ENCODE measurements at regions not wholly inside any gene's neighbourhood (a gene's known extent, or its start where the extent isn't known, plus 50 kb on each side); places are given as distances from the start of the nearest gene placed in this dataset.

DNA sequence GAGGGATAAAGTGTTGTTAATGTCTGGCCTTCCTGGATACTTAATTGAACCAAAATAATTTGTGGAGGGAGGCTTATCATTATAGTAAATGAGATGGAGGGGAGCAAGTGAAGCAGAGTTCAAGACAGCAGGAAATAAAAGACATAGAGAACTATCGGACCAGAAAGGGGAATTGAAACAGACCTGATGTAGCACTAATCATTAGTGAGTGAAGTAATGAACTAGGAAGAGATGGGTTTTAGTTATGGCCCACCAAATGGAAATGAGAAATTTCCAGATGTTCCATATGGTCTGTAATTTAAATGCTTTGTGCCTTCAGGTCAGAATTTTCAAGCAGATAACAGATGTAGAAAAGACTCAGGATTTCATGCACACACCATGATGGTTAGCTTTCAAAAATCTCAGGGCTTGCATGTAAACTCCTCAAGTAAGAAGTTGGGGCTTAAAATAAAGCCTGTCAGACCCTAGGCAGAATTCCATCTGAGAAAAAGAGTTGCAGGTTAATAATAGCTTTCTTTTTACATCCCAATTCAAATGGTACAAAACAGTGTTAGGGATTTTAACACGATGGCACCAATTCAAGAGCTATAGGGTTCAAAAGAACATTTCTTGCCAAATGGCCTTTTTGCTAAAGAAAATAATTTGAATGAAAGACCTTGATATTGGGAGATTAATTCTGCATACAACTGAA lies 355.8 kb downstream of the FSCB start:
- no peak for DNase-seq (ENCODE audit: low read depth)

DNA sequence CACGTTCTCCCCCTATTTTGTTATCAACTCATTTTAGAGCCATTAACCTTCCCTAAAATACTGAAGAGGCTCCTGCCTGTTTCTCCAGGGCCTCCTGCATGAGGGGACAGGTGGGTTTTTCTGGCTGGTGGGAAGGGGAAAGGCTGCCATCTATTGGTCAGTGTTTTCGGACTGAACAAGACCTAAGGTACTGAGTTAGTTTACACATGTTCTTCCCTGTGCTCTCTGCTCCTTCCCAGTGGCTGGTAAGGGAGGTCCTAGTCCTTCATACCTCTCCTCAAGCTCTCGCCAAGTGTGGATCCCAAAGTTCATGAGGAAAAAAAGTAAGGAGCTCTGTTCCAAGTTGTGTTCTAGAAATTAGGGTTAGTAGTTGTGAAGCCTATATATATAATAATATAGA lies 357.5 kb downstream of the FSCB start:
- no peak for DNase-seq (ENCODE audit: low read depth)

DNA sequence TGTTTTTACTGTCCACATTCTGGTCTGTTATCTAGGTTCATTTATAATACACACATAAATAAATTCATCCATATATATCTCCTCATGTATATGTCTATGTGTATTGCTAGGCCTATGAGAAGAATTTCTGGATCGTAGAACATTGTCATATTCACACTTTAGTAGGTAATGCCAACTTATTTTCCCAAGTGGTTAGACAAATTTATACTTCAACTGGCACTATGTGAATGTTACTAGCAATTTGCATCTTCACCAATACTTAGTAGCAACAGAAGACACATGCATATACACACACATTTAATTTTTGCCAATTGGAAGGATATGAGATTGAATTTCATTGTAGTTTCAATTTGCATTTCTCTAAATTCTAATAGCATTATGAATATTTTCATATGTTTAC lies 365.1 kb downstream of the FSCB start:
- no peak for DNase-seq (ENCODE audit: low read depth)

DNA sequence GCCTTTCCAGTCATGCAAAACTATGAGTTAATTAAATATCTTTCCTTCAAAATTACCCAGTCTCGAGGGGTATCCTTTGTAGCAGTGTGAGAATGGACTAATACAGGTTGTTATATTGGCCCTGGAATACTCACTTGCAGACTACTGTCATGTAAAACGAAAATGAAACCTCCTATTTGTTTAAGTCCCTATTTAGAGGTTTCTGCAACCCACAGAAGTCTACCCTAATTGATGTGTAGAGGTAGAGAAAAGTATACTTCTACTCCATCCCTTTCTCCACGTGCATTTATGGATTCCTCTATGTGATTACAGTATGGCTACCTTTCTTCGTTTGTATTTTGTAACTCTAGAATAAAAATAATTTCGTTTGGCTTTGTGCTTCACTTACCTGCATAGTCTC lies 371.1 kb downstream of the FSCB start:
- DNase-seq (ENCODE audit: low read depth): no peak

DNA sequence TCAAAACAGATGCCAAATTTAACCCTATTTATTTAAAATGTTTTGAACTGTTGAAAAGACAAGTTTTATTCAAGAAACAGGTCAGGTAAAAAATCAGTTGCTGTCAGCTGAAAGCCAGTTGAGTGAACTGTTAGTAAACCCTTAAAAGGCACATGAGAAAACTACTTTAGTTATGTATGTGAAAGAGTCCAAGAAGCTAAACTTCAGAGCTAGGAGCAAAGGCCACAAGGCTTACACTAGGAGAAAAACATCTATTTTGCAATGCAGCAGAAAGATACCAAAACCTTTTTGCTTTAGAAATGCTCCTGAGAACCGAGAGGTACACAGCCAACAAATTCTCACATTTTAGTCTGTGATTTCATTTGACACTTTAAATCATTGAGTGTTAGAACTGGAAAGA lies 375.2 kb downstream of the FSCB start:
- DNase-seq (ENCODE audit: low read depth): no peak

DNA sequence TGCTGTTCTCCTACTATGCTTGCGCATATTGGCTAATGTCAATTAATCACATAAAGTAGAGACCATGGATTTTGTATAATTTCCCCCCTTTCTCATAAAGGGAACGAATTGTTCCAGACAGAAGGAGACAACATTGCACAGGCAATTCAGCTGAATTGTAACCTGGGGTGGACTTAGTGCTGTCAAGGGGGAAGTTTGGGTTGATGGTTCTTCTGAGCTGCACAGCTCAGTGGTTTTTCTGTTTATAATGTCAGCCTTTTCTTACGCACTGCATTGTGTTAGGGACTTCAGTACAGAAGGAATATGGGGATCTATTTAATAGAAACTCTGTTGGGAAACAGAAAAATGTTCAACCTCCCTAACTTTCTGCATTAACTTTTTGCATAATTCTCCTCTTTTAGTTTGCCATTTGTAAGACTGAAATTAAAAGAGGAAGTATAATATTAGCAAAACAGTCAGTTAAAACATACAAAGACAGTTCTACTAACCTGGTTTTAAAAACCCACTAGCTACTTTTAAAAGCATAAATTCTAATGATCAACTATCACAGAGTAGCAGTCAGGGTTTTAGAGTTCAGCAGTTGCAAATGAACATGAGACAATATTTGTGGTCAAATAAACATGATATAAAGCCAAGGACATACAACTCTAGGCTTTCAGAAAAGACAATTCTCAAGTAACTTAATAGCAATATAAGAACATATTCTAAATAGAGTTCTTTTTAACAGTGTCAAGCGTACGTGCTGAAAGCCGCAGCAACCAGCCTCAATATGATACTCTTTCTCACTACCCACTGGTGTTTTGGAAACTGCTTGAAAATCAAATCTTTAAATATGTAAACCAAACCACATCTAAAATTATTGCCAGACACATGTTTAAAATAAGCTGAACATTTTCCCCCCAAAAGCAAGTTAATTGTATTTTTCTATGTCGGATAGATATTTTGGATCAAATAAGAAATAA lies 393.0 kb downstream of the FSCB start:
- no peak for DNase-seq (ENCODE audit: low read depth)

DNA sequence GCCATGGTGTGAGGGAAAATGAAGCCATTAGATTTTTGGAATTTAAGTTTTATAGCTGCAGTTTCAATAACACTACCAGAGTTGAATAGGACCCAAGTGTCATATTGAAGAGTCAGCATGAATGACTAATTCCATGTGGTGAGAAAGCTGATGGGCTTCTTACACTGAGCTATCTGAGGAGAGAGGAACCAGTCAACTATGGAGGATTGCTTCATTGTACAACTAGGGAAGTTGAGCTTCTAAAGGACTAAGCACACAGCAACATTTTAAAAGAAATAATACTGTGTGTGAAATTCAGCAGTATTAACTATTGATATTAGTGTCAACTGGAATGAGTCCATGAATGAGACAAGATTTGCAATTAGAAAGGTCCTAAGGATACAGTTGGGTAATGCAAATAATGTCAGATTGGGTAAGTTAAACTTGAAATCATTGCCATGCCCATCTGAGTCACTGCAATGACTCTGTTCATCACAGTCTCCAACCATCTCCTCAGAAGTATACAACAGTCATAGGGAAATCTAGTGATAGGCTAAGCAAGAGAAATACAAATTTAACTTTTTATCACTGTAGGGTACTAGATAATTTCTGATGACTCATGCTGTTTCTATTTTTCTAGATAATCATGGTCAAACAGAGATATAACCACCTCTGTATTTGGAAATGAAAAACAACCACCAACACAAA lies 394.2 kb downstream of the FSCB start:
- no peak for DNase-seq (ENCODE audit: low read depth)

DNA sequence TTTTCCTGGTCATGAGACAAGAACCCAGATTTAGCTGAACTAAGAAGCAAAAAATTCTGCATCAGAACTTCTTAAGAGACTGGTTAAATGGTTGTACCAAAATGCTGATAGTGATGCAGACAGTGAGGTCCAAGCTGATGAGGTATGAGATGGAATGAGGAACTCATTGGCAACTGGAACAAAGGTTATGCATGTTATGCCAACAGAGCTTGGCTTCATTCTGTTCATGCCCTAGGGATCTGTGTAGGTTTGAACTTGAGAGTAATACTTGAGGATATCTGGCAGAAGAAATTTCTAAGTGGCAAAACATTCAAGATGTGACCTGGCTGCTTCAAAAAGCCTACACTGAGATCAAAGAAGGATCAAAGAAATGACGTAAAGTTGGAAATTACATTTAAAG lies 398.0 kb downstream of the FSCB start:
- DNase-seq (ENCODE audit: low read depth): no peak

DNA sequence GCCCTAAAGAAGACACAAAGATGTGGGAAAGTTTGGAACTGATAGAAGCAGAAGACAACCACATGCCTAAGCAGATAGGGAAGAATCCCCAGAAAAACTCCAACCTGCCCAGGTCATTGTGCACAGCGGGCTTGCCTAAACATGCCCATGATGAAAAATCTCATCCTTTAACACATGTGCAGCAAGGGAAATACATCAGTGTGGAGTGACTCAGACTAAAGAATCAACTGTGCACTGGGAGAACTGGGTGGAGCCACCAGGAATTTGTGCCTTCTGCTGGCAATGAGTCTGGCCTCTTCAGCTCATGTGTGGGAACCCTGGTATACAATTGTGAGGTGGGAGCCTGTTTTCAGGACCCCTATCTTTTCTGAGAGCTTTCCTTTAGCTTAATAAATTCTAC lies 398.5 kb downstream of the FSCB start:
- no peak for DNase-seq (ENCODE audit: low read depth)

DNA sequence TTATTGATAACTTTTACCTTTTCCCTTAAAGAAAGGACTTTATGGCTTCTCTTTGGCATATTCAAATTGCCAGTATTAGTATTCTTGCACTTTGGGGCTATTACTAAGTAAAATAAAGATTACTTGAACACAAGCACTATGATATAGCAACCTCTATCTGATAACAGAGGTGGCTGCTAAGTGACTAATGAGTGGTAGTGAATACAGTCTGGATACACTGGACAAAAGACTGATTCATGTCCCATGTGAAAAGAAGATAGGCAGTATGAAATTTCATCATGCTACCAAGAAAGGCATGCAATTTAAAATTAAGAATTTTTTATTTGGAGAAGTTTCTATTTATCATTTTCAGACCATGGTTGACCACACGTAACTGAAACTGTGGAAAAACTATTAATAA lies 399.9 kb downstream of the FSCB start:
- no peak for DNase-seq (ENCODE audit: low read depth)

DNA sequence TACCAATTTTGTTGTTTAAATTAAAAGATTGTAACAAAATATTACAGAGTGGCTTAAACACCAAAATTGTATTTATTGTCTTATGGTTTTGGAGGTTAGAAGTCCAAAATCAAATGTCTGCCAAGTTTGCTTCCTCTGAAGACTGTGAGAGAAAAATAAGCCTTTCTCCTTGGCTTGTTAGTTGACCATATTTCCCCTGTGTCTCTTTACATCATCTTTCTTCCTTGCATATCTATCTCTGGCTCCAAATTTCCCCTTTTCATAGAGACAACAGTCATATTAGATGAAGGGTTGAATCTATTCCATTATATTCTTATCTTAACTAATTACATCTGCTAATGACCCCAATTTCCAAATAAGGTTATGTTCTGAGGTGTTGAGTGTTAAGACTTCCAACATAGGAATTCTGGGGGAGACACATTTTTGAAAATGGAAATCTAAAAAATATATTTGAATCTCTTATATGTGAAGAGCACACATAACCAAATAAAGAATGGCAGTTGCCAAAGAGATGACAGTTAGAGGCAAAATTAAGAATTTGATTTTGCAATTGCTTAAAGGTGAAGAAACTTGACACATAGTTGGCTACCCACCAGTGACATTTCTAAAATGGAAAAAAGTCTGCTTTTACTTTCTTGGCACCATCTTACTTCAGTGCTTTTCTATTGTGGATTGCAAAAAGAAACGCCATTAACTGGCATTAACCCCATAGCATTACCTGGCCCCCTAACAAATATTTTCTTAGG lies 407.2 kb downstream of the FSCB start:
- no peak for DNase-seq (ENCODE audit: low read depth)

DNA sequence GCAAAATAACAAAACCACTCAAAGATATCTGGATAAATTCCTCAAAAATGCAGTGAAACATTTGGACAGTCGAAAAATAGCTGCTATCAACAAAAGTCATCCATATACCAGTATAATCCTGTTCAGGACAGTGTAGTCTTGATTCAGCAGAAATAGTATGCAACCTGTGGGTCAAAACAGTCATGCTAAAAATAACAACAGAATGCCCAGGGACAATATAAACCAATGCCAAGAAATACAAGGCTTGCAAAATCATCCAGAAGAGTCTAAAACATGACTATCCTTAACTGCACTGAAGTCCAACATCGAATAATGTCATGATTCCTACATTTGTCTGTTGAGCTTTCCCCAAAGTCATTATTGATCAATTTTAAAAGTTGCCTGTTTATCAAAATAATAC lies 425.9 kb downstream of the FSCB start:
- no peak for DNase-seq (ENCODE audit: low read depth)

DNA sequence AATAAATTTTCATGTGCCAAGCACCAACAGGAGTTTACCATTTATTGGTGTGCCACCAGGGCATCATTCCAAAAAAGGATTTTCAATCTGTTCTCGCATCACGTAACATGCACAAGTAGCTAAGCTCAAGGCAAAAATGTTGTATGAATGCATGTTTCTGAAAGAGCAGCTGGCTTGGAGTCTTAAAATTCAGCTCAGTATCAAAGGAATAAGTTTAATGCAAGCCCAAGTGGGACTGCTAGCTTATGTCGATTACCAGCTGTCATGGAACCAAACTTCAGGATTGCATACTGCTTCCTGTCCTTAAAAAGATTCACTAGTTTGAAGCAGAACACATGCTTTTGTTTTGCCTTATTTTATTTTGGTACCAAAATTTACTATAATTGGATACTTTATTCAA lies 437.0 kb downstream of the FSCB start:
- no peak for DNase-seq (ENCODE audit: low read depth)

DNA sequence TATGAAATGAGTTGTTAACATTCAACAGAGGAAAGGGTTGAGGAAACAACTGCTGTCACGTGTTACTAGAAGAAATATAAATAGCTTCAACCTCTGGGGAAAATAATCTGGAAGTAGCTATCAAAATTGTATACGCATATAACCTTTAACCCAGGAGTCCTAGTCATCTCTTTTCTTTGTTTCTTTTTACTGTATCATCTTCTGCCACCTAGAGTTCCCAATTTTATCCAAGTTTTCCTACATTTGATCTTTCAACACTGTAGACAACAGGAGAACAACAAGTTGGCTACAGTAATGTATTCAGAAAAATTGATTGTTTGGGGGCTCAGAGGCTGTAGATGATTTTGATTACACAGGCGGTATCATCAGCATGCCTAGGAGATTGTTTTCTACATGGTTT lies 453.7 kb downstream of the FSCB start:
- no peak for DNase-seq (ENCODE audit: low read depth)

DNA sequence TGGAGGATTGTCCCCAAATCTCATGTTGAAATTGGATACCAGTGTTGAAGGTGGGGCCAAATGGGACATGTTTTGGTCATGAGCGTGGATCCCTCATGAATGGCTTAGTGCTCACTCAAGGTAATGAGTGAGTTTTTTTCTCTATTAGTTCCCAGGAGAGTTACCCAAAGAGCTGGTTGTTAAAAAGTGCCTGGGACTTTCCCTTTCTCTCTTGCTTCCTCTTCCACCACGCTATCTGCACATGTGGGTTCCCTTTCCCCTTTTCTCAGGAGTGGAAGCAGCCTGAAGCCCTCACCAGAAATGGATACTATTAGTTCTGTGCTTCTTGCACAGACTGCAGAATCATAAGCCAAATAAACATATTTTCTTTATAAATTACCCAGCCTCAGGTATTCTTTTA lies 465.4 kb downstream of the FSCB start:
- no peak for DNase-seq (ENCODE audit: low read depth)

DNA sequence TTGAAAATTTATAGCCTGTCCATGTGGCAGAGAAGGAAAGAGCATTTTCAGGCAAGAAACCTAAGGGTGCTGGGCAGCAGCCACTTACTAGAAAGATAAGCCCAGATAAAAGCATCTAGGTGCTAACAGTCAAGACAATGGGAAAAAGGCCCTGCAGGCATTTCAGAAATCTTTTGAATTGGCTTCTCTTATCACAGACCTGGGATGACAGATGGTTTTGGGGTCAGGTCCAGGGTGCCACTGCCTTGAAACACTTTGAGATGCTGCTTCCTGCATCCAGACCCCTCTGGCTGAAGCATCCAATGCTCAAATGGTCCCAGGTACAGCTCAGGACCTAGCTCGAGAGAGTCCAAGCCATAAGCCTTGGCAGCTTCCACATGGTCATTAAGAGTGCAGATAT lies 466.5 kb downstream of the FSCB start:
- DNase-seq (ENCODE audit: low read depth): no peak

DNA sequence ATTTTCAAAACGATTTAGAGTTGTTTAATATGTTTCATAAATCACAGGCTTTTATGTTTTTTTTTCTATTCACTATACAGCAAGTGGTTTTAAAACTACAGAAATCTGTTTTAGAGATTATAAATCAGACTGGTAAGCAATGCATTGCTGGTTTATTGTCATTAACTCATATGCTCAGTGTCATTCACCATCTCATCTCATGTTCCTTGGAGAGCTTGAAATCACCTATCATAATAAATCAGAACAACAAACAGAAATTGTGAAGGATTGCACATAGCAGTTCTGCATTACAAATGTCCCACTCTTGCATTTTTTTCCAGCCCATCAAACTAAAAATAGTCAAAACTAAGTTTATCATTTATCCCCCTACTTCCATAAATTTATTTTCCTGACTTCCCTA lies 470.8 kb downstream of the FSCB start:
- no peak for DNase-seq (ENCODE audit: low read depth)

DNA sequence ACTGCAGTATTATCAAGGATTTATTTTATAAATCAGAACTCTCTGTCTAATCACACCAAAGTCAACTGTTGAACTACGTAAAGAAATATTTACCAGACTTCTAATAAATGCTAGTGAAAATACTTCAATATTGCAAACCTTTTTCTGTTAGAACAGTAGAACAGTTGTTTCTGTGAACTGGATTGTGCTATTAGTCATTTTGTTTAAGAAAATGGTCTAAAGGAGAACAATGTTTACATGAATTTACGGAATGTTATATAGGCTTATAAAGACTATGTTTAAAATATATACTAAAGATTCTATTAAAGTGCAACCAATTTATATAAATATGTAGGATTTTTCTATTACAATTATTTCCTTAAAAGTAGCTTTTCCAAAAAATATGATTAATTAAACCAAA lies 471.4 kb downstream of the FSCB start:
- DNase-seq (ENCODE audit: low read depth): no peak

DNA sequence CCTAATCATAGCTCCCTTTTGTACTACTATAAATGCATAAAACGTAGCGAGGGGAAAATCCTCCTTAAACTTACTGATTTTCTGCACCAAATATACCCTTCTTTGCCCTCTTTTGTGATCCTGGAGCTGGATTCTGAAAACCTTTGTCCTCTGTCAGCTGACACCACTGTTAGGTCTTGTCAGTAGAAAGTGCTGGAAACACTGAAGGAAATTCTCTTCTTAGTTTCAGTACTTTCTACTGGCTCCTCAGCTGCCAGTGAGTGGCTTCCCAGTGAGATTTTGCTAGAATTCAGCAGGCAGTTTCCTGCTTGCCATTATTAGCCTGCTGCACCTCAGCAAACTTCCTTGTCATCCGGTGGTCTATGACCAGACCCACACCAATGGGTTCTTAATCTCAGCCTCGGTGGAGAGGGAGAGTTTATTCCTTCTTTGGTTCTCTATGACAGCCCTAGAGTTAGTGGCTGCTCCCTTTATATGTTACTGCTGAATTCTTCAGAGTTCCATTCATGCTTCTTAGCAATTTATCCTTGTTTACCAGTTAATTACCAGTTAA lies 476.2 kb downstream of the FSCB start:
- no peak for DNase-seq (ENCODE audit: low read depth)

DNA sequence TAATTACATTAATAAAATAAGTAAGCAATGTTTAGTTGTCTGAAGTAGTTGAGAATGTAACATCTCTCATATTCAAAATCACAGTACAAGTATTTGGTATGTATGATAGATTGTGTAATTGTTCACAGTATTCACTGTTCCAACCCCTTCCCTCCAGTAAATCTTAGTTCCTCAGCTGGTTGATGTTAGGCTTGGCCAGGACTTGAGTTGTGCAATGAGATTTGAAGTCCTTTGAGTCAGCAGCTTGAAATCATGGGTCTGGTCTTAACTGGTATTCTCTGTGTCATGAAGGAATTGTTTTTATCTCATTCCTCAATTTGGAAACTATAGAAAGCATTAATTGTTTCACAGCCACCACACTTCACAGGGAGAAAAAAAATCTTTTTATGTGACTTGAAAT lies 477.1 kb downstream of the FSCB start:
- DNase-seq (ENCODE audit: low read depth): no peak

DNA sequence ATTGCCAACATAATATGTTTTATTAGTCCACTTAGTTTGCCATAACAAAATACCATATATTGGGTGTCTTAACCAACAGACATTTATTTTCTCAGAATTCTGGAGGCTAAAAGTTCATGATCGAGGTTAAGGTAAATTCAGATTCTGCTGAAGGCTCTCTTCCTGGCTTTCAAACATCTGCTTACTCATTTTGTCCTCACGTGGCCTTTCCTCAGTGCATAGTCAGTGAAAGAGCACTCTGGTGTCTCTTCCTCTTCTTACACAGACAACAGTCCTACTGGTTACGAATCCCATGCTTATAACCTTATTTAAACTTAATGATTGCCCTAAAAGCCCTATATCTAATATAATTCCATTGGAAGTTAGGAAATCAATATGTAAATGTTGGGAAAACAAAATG lies 479.7 kb downstream of the FSCB start:
- no peak for DNase-seq (ENCODE audit: low read depth)

DNA sequence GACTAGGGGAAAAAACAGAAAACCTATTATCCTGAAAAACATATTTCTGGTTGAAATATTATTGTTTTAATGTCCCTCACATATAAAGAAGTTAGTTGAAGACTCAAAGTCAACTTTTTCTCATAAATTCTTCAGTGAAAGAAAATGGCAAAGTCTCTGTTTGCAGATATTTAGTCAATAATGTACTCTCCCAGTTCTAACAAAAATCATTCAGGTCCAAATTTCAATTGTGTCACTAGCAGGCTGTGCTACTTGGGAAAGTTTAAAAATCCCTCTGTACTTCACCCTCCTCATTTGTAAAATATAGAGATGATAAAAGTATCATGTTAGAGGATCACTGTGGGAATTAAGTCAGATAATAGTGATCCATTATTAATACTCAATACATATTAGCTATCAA lies 496.5 kb downstream of the FSCB start:
- no peak for DNase-seq (ENCODE audit: low read depth)
